Esophagus squamous epithelium (tissue), 5 donors: ENCODE measurements at regions not wholly inside any gene's neighbourhood (a gene's known extent, or its start where the extent isn't known, plus 50 kb on each side); places are given as distances from the start of the nearest gene placed in this dataset.

Experiments
- DNase-seq: peaks from one replicate; lab custom pipeline; 2025; lab: John Stamatoyannopoulos, UW
- H3K27ac ChIP-seq, 4 donors: fragments of 200-600 bp; sonication (generic); one replicate each; pipeline ENCODE4 v1.5.1; 2016 to 2019; ENCODE audit warnings: mild to moderate bottlenecking in 1 of 4
- H3K27me3 ChIP-seq, 4 donors: fragments of 200-600 bp; sonication (generic); 1 replicate in 3 of 4; 2 replicates in 1 of 4; pipeline versions ENCODE4 v1.5.1 to v1.6.0; 2017 to 2021; ENCODE audit warnings: antibody characterized with exemption in 1 of 4
- H3K36me3 ChIP-seq, 3 donors: fragments of 200-600 bp; sonication (generic); one replicate each; pipeline ENCODE4 v1.5.1; 2016 to 2019
- H3K4me1 ChIP-seq, 3 donors: fragments of 200-600 bp; sonication (generic); one replicate each; pipeline ENCODE4 v1.5.1; 2017 to 2019
- H3K4me3 ChIP-seq, 4 donors: fragments of 200-600 bp; sonication (generic); 1 replicate in 3 of 4; 2 replicates in 1 of 4; pipeline ENCODE4 v1.5.1; 2016 to 2019; ENCODE audit warnings: mild to moderate bottlenecking in 2 of 4, moderate library complexity in 1 of 4
- H3K9me3 ChIP-seq, 3 donors: fragments of 200-600 bp; sonication (generic); one replicate each; pipeline ENCODE4 v1.5.1; 2016 to 2019
- POLR2A ChIP-seq, 4 donors: fragments of 450-650 bp; IDR thresholded peaks; one replicate each; pipeline ENCODE4 v1.6.1; 2017; ENCODE audit warnings: antibody characterized with exemption in 4 of 4, mild to moderate bottlenecking in 4 of 4, moderate library complexity in 3 of 4
- WGBS, 2 donors: methylation state at CpG; one replicate each; pipeline ENCODE4 v1.1.5; 2018; 5-methylcytosine and 5-hydroxymethylcytosine counted together
- intact Hi-C: fragments of 100-400 bp; cut with DNase I; formaldehyde crosslinking; loops from one replicate; pipeline ENCODE4 v1.15.0; 2022
- TF ChIP-seq, protein P1 (sequence below), 6 experiments: fragments of 450-650 bp in 4 of 6; fragments of 200-600 bp in 2 of 6; sonication (generic) in 2 of 6; IDR thresholded peaks; one replicate each; pipeline ENCODE4 v1.5.1; 2016 to 2019; ENCODE audit warnings: antibody characterized with exemption in 6 of 6, mild to moderate bottlenecking in 4 of 6, moderate library complexity in 4 of 6
- donor health status: DM: yes; HTN: yes; CAD: no.

DNA sequence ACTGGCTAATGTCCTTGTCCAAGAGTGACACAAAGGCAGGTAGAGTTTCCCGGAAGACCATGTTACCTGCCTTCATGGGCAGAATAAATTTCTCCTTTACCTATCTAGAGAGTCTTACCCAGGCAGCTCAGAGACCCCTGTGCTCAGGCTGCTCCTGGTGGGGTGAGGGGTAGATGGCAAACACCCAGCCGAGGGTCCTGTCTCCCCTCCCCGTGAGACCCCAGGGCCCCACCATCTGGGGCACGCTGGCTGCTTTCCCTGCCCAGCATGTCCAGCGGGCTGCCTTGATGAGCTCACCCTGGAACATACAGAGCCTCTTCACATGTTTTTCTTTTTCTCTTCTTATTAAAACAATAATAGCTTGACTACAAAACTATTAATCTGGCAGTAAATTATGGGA lies 116.5 kb downstream of the EDN3 start:
- no peaks in the 10 kb centered on the region for H3K4me1 ChIP-seq
- DNase-seq, result no peak
- no peak for TF ChIP-seq POLR2A (IDR thresholded peaks at IDR 0.05)
- TF ChIP-seq, protein P1, sequence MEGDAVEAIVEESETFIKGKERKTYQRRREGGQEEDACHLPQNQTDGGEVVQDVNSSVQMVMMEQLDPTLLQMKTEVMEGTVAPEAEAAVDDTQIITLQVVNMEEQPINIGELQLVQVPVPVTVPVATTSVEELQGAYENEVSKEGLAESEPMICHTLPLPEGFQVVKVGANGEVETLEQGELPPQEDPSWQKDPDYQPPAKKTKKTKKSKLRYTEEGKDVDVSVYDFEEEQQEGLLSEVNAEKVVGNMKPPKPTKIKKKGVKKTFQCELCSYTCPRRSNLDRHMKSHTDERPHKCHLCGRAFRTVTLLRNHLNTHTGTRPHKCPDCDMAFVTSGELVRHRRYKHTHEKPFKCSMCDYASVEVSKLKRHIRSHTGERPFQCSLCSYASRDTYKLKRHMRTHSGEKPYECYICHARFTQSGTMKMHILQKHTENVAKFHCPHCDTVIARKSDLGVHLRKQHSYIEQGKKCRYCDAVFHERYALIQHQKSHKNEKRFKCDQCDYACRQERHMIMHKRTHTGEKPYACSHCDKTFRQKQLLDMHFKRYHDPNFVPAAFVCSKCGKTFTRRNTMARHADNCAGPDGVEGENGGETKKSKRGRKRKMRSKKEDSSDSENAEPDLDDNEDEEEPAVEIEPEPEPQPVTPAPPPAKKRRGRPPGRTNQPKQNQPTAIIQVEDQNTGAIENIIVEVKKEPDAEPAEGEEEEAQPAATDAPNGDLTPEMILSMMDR (IDR thresholded peaks at IDR 0.05), result no peak
- 76 to 88% methylated on average over 4 to 5 of the region's 5 CpGs for WGBS, 2 donors
- H3K27ac ChIP-seq, result no peak overlapping the region
- H3K4me3 ChIP-seq, result no peak overlapping the region
- H3K9me3 ChIP-seq, result no peaks in the 10 kb centered on the region
- H3K36me3 ChIP-seq, result no peaks in the 10 kb centered on the region
- intact Hi-C loops, result no loop called here
- peaks cover 0 to 66% (median 0%) of the 10 kb centered on the region in 4 donors for H3K27me3 ChIP-seq

DNA sequence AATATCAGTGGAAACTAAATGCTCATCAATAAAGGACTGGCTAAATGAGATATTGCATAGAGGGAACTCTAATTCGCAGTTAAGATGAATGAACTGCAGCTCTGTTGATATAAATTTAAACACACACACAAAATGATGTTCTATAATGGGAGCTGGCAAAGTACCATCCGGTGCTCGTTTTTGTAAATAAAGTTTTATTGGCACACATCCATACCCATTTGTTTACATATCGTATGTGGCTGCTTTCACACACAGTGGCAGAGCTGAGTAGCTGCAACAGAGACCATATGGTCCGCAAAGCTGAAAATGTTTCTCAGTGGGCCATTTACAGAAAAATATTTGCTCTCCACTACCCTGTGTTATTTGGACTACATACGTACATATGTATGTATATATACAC lies 120.7 kb downstream of the EDN3 start:
- Histone ChIP-seq H3K27me3 (peaks cover 0 to 36% (median 0%) of the 10 kb centered on the region in 4 donors), H3K9me3 (no peaks in the 10 kb centered on the region), H3K27ac (no peak overlapping the region), H3K4me1 (peaks cover 0 to 14% (median 0%) of the 10 kb centered on the region in 3 donors), H3K4me3 (no peak overlapping the region), H3K36me3 (no peaks in the 10 kb centered on the region)
- no peak for DNase-seq
- no peak for TF ChIP-seq POLR2A (IDR thresholded peaks at IDR 0.05)
- TF ChIP-seq, protein P1 (IDR thresholded peaks at IDR 0.05), result no peak
- intact Hi-C loops, result no loop called here
- 66 to 69% methylated on average over 6 of the region's 6 CpGs for WGBS, 2 donors

DNA sequence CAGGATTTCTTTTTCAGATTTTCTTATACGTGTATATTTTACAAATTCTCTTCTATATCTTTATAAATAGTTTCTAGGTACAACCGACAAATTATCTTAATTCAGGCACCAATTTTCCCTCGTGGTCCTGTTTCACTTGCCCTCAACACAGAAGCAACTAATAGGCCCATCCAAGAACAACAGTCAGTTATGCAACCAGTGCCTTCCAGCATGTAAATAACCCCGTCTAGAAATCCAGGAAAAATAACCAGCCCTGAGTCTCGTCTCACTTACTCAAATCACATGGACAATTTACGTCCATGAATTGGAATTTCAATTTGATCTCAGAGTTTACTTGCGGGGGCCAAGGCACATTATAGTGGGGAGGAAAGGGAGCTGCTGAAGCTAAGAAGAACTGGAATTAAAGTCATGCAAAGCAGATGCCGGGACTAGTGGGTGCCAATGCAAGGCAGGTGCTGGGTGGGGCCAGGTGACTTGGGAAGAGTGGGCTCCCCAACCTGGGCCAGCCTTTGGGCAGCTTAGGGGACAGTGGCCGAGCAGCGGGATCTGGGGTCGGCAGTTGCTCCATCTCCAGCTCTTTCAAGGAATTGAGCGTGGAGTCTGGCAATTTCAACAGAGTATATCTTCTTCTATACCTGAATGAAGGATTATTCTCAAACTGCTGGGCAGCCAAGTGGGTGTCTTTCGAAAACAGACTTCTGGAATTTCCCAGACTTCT lies 121.7 kb downstream of the EDN3 start:
- no peak for DNase-seq
- 52 to 65% methylated on average over 13 of the region's 13 CpGs for WGBS, 2 donors

DNA sequence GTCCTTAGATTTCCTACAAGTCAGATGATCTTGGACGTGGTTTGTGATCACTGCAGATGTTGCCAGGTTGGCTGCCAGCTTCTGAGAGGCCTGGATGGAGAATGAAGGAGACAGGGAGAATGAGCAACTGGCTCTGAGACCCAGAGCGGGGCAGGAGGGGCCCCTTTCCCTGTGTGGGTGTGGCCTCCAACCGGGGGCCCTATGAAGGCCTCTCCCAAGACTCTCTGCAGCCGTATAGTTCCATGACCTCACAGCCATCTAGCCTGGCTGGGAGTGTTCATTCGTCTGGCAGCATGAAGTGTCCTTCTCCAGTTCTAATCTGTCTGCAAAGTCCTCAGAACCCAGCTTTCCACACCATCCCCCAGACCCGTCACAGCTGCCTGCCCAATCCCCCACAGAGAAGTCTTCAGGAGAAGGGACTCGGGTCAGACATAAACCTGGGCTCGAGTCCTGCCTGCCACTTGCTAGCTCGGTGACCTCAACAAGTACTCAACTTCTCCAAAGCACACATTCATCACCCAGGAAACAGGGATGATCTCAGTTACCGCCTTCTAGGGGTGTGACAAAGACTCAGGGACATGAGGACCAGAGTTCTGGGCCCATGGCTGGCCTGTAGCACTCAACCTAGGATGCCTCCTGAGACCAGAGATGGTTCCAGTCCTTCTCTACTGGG lies 122.6 kb downstream of the EDN3 start:
- no peak for TF ChIP-seq POLR2A (IDR thresholded peaks at IDR 0.05)
- TF ChIP-seq, protein P1 (IDR thresholded peaks at IDR 0.05), result no peak
- no peak for DNase-seq
- H3K27ac ChIP-seq, result peak overlapping the region in 1 of 4 donors; percentile 13
- WGBS, 2 donors, result 60 to 85% methylated on average over 4 to 5 of the region's 10 CpGs
- H3K27me3 ChIP-seq, result peaks cover 0 to 22% (median 0%) of the 10 kb centered on the region in 4 donors
- H3K4me3 ChIP-seq, result no peak overlapping the region
- no peaks in the 10 kb centered on the region for H3K36me3 ChIP-seq
- H3K9me3 ChIP-seq, result no peaks in the 10 kb centered on the region
- intact Hi-C loops, result no loop called here
- H3K4me1 ChIP-seq, result peaks cover 0 to 14% (median 0%) of the 10 kb centered on the region in 3 donors

More for the DNA sequence above, 121.7 kb downstream of the EDN3 start:
- H3K36me3 ChIP-seq, result no peaks in the 10 kb centered on the region
- no peaks in the 10 kb centered on the region for H3K9me3 ChIP-seq
- intact Hi-C loops, result no loop called here
- H3K27me3 ChIP-seq, result peaks cover 0 to 30% (median 0%) of the 10 kb centered on the region in 4 donors
- H3K27ac ChIP-seq, result no peak overlapping the region
- no peak overlapping the region for H3K4me3 ChIP-seq
- TF ChIP-seq POLR2A (IDR thresholded peaks at IDR 0.05), result no peak
- TF ChIP-seq, protein P1 (IDR thresholded peaks at IDR 0.05), result no peak
- peaks cover 0 to 14% (median 0%) of the 10 kb centered on the region in 3 donors for H3K4me1 ChIP-seq

DNA sequence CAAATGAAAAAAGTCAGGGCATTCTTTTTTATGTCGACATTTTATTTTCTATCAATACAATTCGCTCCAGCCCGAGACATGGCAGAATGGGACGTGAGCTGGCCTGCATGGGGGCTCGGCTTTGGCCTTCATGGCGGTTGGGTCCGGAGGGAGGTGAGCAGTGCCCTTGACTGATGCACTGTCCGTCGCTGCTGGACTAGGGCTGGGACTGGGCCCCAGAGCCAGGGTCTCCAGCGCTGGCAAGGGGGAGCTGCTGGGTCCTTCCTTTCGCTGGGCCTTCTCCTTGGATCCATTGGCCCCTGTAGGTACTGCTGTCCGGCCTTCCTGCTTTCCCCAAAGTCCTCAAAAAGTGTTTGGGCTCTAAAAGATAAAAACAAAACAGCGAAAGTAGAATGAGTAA lies 124.6 kb downstream of the EDN3 start:
- WGBS, 2 donors, result 75 to 77% methylated on average over 10 to 12 of the region's 13 CpGs
- no peak for DNase-seq
- H3K4me1 ChIP-seq, result peaks cover 0 to 25% (median 3%) of the 10 kb centered on the region in 3 donors
- H3K27ac ChIP-seq, result no peak overlapping the region
- TF ChIP-seq, protein P1 (IDR thresholded peaks at IDR 0.05), result no peak
- TF ChIP-seq POLR2A (IDR thresholded peaks at IDR 0.05), result no peak
- H3K27me3 ChIP-seq, result peaks cover 0 to 2% (median 0%) of the 10 kb centered on the region in 4 donors
- intact Hi-C loops, result no loop called here
- H3K4me3 ChIP-seq, result no peak overlapping the region
- no peaks in the 10 kb centered on the region for H3K9me3 ChIP-seq
- no peaks in the 10 kb centered on the region for H3K36me3 ChIP-seq
